Activated naive CD8-positive, alpha-beta T cell treated with anti-CD3 and anti-CD28 coated beads, Interleukin-2, amount 10 ng/mL, durations not matched to agents 7 days and 5 days (primary cell): ENCODE measurements at regions not wholly inside any gene's neighbourhood (a gene's known extent, or its start where the extent isn't known, plus 50 kb on each side); places are given as distances from the start of the nearest gene placed in this dataset.

ENCODE experiments used
- ATAC-seq: fragments of 150-1000 bp; cut with Tn5 transposase; one replicate; pipeline ENCODE4 v1.10.0; 2021; ENCODE audit warnings: low read depth, moderate library complexity
- POLR2A ChIA-PET: fragments of 350-600 bp; sonication (Branson Sonifier 250); formaldehyde crosslinking; loops from one replicate; lab custom pipeline; 2021; ENCODE audit warnings: antibody characterized with exemption; lab: Charles Lee
- DNase-seq: peaks from one replicate; pipeline ENCODE4 v3.0.0; 2021
- H3K27ac Mint-ChIP-seq: one replicate; pipeline ENCODE4 v1.8.0; 2022; ENCODE audit warnings: mild to moderate bottlenecking, mixed read lengths
- H3K27me3 Mint-ChIP-seq: one replicate; pipeline ENCODE4 v1.8.0; 2022; ENCODE audit warnings: mild to moderate bottlenecking, moderate library complexity, mixed read lengths
- H3K36me3 Mint-ChIP-seq: one replicate; pipeline ENCODE4 v1.8.0; 2021; ENCODE audit warnings: mild to moderate bottlenecking, mixed read lengths
- H3K4me1 Mint-ChIP-seq: one replicate; pipeline ENCODE4 v1.8.0; 2021; ENCODE audit warnings: mixed read lengths
- H3K4me3 Mint-ChIP-seq: one replicate; pipeline ENCODE4 v1.8.0; 2022; ENCODE audit warnings: mild to moderate bottlenecking, moderate library complexity, mixed read lengths
- H3K9me3 Mint-ChIP-seq: one replicate; pipeline ENCODE4 v1.8.0; 2021; ENCODE audit warnings: mixed read lengths

DNA sequence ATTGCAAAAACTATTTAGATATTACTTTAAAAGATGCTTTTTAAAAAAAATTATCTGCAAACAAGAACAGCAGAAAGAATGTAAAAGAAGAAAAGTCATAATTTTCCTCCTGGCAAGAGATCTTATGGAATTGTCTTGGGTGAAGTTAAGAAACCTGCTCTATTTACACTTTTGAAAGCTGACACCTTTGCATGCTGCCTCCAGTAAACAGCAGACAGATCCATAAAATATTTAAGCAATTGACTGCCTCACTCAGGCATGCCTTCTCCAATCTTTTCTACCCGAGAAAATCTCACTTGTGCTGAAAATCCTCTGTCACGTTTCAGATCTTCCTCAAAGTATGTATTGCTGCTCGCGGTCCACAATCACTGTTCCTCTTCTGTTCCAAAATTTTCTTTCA is 107.9 kb upstream of the ZP4 start:
- no peak overlapping the region for H3K4me3 Mint-ChIP-seq
- no peaks in the 10 kb centered on the region for H3K36me3 Mint-ChIP-seq
- no peaks in the 10 kb centered on the region for H3K27me3 Mint-ChIP-seq
- no peaks in the 10 kb centered on the region for H3K4me1 Mint-ChIP-seq
- no peak for DNase-seq
- H3K27ac Mint-ChIP-seq = no peak overlapping the region
- POLR2A ChIA-PET = no interaction called here
- no peaks in the 10 kb centered on the region for H3K9me3 Mint-ChIP-seq
- ATAC-seq = no peak

- DNase-seq = no peak
- H3K4me3 Mint-ChIP-seq = no peak overlapping the region
- H3K27me3 Mint-ChIP-seq = no peaks in the 10 kb centered on the region
- no peaks in the 10 kb centered on the region for H3K36me3 Mint-ChIP-seq
- H3K4me1 Mint-ChIP-seq = no peaks in the 10 kb centered on the region
- no peak overlapping the region for H3K27ac Mint-ChIP-seq
- no peak for ATAC-seq
- POLR2A ChIA-PET = no interaction called here
- no peaks in the 10 kb centered on the region for H3K9me3 Mint-ChIP-seq
Measured at GRCh38 chr1:237983496-237983895, 92.8 kb upstream of the ZP4 start.

DNA sequence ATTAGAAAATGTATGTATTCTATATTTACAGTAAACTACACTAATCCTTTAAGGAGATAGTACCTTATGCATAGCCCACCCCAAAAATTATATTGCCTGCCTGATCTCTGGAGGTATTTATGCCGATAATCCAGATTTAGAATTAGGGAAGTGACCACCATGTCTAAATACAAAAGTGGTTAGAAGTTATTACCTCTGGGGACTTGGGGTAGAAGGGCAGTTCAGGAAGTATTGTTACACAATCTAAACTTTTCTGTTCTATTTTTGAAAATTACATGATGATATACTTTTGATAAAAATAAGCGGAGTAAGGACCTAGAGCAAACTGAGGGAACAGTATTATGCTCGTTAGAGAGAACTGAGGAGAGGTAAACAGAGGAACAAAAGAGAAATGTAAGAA is 90.5 kb upstream of the ZP4 start:
- no peak for DNase-seq
- no peak overlapping the region for H3K4me3 Mint-ChIP-seq
- H3K27me3 Mint-ChIP-seq = no peaks in the 10 kb centered on the region
- ATAC-seq = no peak
- no peaks in the 10 kb centered on the region for H3K4me1 Mint-ChIP-seq
- POLR2A ChIA-PET = no interaction called here
- no peaks in the 10 kb centered on the region for H3K9me3 Mint-ChIP-seq
- H3K36me3 Mint-ChIP-seq = no peaks in the 10 kb centered on the region
- no peak overlapping the region for H3K27ac Mint-ChIP-seq

DNA sequence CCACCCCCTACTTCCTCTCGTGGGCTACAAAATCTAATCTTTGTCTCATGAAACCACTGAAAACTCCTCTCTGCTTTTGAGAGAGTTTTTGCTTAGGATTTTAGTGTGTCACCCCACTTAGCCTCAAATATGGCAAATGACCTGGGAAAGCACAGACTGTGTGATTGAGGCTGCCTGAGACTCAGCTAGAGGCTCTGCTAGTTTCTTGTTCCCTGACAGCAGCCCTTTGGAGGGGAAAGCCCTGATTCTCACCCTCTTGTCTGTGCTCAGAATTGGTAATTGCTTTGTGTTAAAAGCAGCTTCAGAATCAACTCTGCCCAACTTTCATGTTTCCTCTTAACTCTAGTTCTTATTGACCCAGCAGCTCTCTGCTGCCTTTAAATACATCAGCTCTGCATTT is 85.6 kb upstream of the ZP4 start:
- H3K36me3 Mint-ChIP-seq = no peaks in the 10 kb centered on the region
- POLR2A ChIA-PET = interaction anchor here (0.6 kb wide), 1 partner anchor 1237 kb away, joined by 3 read pairs; no protein-coding TSS in a partner anchor
- H3K9me3 Mint-ChIP-seq = no peaks in the 10 kb centered on the region
- ATAC-seq (no peak), DNase-seq (no peak)
- no peaks in the 10 kb centered on the region for H3K27me3 Mint-ChIP-seq
- no peak overlapping the region for H3K4me3 Mint-ChIP-seq
- H3K27ac Mint-ChIP-seq = no peak overlapping the region
- no peaks in the 10 kb centered on the region for H3K4me1 Mint-ChIP-seq

DNA sequence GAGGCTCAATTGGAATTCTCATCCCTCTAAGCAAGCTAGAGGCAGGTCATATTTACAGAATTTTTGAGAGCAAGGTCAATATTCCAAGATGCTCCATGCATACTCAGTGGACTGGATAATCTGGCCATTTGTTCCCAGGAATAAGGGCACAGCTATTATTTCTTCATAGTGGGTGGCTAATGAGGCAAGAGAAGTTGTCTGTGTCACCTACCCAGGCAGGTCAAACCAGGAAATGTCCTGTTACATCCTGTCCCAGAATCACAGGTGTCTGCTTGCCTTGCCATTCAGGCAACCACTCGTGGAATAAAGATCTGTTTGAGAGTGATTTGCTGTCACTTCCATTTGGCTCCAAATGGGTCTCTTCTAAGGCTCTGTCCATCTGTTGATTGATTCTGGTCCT is 85.2 kb upstream of the ZP4 start:
- POLR2A ChIA-PET = interaction anchor here (0.6 kb wide), 1 partner anchor 1237 kb away, joined by 3 read pairs; no protein-coding TSS in a partner anchor
- Mint-ChIP-seq H3K36me3 (no peaks in the 10 kb centered on the region), H3K27me3 (no peaks in the 10 kb centered on the region), H3K4me1 (no peaks in the 10 kb centered on the region), H3K4me3 (no peak overlapping the region), H3K27ac (no peak overlapping the region), H3K9me3 (no peaks in the 10 kb centered on the region)
- DNase-seq = no peak
- no peak for ATAC-seq

DNA sequence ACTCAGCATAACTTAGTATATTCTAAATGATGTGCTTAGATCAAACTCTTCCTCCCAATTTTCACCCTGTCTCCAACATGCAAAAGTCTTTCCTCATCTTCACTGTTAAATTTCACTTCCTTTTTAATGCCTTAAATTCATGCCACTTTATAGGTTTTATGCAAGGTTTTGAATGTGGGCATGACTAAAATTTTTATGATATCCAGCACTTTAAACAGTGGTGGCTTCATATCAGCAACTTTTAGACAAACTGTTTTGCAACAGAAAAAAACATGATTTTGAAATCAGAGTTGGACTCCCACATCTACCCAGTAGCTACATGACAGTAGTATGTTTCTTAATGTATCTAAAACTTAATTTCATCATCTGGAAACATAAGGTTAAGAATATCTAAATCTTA is 84.7 kb upstream of the ZP4 start:
- no peaks in the 10 kb centered on the region for H3K9me3 Mint-ChIP-seq
- no peaks in the 10 kb centered on the region for H3K36me3 Mint-ChIP-seq
- no peaks in the 10 kb centered on the region for H3K4me1 Mint-ChIP-seq
- no peak overlapping the region for H3K4me3 Mint-ChIP-seq
- no peaks in the 10 kb centered on the region for H3K27me3 Mint-ChIP-seq
- ATAC-seq = no peak
- no peak overlapping the region for H3K27ac Mint-ChIP-seq
- POLR2A ChIA-PET = no interaction called here
- DNase-seq = no peak

GRCh38 chr1:237972186-237972585 is 81.5 kb upstream of the ZP4 start:
- no peaks in the 10 kb centered on the region for H3K27me3 Mint-ChIP-seq

GRCh38 chr1:237962985-237963384 is 72.3 kb upstream of the ZP4 start:
- no peaks in the 10 kb centered on the region for H3K36me3 Mint-ChIP-seq
- H3K9me3 Mint-ChIP-seq = no peaks in the 10 kb centered on the region
- no peaks in the 10 kb centered on the region for H3K4me1 Mint-ChIP-seq
- no peak overlapping the region for H3K4me3 Mint-ChIP-seq
- DNase-seq (no peak), ATAC-seq (no peak)
- POLR2A ChIA-PET = no interaction called here
- H3K27me3 Mint-ChIP-seq = no peaks in the 10 kb centered on the region
- H3K27ac Mint-ChIP-seq = no peak overlapping the region

More at GRCh38 chr1:237972186-237972585, 81.5 kb upstream of the ZP4 start:
- POLR2A ChIA-PET = no interaction called here
- H3K4me3 Mint-ChIP-seq = no peak overlapping the region
- ATAC-seq (no peak), DNase-seq (no peak)
- no peaks in the 10 kb centered on the region for H3K4me1 Mint-ChIP-seq
- no peaks in the 10 kb centered on the region for H3K9me3 Mint-ChIP-seq
- no peak overlapping the region for H3K27ac Mint-ChIP-seq
- no peaks in the 10 kb centered on the region for H3K36me3 Mint-ChIP-seq

DNA sequence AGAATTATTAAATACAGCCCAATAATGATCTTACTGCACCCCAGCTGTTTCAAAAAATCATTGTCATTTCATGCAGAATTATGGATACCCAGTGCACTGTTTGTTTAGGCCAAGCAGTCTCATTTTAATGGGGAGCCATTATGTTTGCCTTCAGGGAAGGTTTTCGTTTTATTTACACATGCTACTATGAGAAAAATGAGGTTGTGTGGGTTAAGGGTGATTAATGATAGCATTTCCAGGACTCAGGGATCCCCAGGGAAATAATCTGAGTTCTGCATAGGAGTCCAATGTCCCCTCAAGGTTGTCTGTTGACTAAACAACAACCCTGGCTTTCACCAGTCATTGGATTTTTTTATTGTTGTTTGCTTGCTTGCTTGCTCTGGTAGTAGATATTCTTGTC is 71.0 kb upstream of the ZP4 start:
- POLR2A ChIA-PET = no interaction called here
- H3K27ac Mint-ChIP-seq = no peak overlapping the region
- no peaks in the 10 kb centered on the region for H3K27me3 Mint-ChIP-seq
- ATAC-seq (no peak), DNase-seq (no peak)
- H3K36me3 Mint-ChIP-seq = no peaks in the 10 kb centered on the region
- H3K4me1 Mint-ChIP-seq = no peaks in the 10 kb centered on the region
- no peak overlapping the region for H3K4me3 Mint-ChIP-seq
- H3K9me3 Mint-ChIP-seq = no peaks in the 10 kb centered on the region

DNA sequence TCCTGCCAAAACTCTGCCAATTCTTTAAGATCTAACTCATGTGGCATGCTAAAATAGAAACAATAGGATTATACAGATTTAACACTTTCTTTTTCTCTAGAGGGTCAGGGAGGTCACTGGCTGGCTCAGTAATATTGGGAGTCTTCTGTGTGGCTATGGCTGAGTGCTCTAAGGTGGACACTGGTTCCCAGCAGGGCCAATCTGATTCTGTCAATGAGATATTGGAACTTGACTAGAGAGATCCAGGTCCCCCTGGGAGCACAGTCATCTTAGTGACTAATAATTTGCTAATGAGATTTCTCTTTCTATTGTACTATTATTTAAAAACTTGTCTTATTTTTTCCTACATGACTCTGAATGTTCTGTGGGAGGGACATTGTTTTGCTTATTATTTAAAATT is 69.1 kb upstream of the ZP4 start:
- Mint-ChIP-seq H3K27me3 (no peaks in the 10 kb centered on the region), H3K4me3 (no peak overlapping the region), H3K27ac (no peak overlapping the region), H3K36me3 (no peaks in the 10 kb centered on the region), H3K4me1 (no peaks in the 10 kb centered on the region), H3K9me3 (no peaks in the 10 kb centered on the region)
- ATAC-seq (no peak), DNase-seq (no peak)
- POLR2A ChIA-PET = interaction anchor here (0.5 kb wide), 1 partner anchor 11 kb away, joined by 4 read pairs; no protein-coding TSS in a partner anchor

- DNase-seq (no peak), ATAC-seq (no peak)
- H3K27me3 Mint-ChIP-seq = no peaks in the 10 kb centered on the region
- H3K36me3 Mint-ChIP-seq = no peaks in the 10 kb centered on the region
- H3K4me3 Mint-ChIP-seq = no peak overlapping the region
- H3K27ac Mint-ChIP-seq = no peak overlapping the region
- POLR2A ChIA-PET = no interaction called here
- H3K9me3 Mint-ChIP-seq = peaks cover 2% of the 10 kb centered on the region
- no peaks in the 10 kb centered on the region for H3K4me1 Mint-ChIP-seq
Measured at GRCh38 chr1:237953238-237953637, 62.5 kb upstream of the ZP4 start.
